IMR-90 (cell line): ENCODE measurements at regions not wholly inside any gene's neighbourhood (a gene's known extent, or its start where the extent isn't known, plus 50 kb on each side); places are given as distances from the start of the nearest gene placed in this dataset.

ENCODE experiments used
- ATAC-seq: fragments of 200-7000 bp; cut with Tn5 transposase; 2 replicates; pipeline ENCODE4 v1.9.1; 2020; ENCODE audit warnings: low read depth, mild to moderate bottlenecking, moderate library complexity
- BruUV-seq: library from RNA; stranded (reverse); fragments of 400-500 nt; replicated peaks from 2 replicates; lab custom pipeline; 2021; lab: Mats Ljungman, UMichigan
- CTCF ChIA-PET: fragments of 300-600 bp; formaldehyde crosslinking; extraction: SDS; loops from one replicate; lab custom pipeline; 2021; ENCODE audit warnings: antibody characterized with exemption; lab: Yijun Ruan, JAX
- POLR2A ChIA-PET: fragments of 300-600 bp; sonication (Branson Sonifier 250); formaldehyde crosslinking; loops from one replicate; lab custom pipeline; 2022; ENCODE audit warnings: antibody characterized with exemption; ENCODE audit not compliant: unreplicated experiment; lab: Charles Lee
- DNase-seq: peaks from one replicate; pipeline ENCODE4 v3.0.0; 2013
- H2AFZ ChIP-seq: replicated peaks from 2 replicates; pipeline ENCODE3; 2013; ENCODE audit warnings: low read length, mild to moderate bottlenecking; ENCODE audit not compliant: poor library complexity
- H2AK5ac ChIP-seq: 2 replicates; pipeline ENCODE4 v1.6.1; 2013; ENCODE audit warnings: low read depth, low read length, inconsistent platforms
- H2AK9ac ChIP-seq: replicated peaks from 2 replicates; pipeline ENCODE3; 2013; ENCODE audit warnings: mild to moderate bottlenecking, low read depth, low read length, moderate library complexity; ENCODE audit not compliant: poor library complexity
- H2BK120ac ChIP-seq: 2 replicates; pipeline ENCODE4 v1.6.1; 2013; ENCODE audit warnings: low read depth, low read length, inconsistent platforms
- H2BK15ac ChIP-seq: 3 replicates; pipeline ENCODE4 v1.6.1; 2013; ENCODE audit warnings: low read depth, low read length, inconsistent platforms
- H2BK20ac ChIP-seq: 2 replicates; pipeline ENCODE4 v1.6.1; 2013; ENCODE audit warnings: low read depth, mild to moderate bottlenecking, inconsistent platforms, low read length, moderate library complexity
- H2BK5ac ChIP-seq: 2 replicates; pipeline ENCODE4 v1.6.1; 2013; ENCODE audit warnings: mild to moderate bottlenecking, low read depth, low read length, inconsistent platforms; ENCODE audit not compliant: poor library complexity, severe bottlenecking
- H3K14ac ChIP-seq: replicated peaks from 2 replicates; pipeline ENCODE4 v1.6.1; 2013; ENCODE audit warnings: low read depth, low read length, inconsistent platforms
- H3K18ac ChIP-seq: 2 replicates; pipeline ENCODE4 v1.6.1; 2013; ENCODE audit warnings: low read depth, low read length, control low read depth
- H3K23ac ChIP-seq: 2 replicates; pipeline ENCODE4 v1.6.1; 2013; ENCODE audit warnings: low read depth, low read length, inconsistent platforms
- H3K27ac ChIP-seq: 2 replicates; pipeline ENCODE4 v1.5.1; 2013; ENCODE audit warnings: mild to moderate bottlenecking, control low read depth, low read length; ENCODE audit not compliant: insufficient read depth
- H3K27me3 ChIP-seq: 2 replicates; pipeline ENCODE4 v1.6.1; 2013; ENCODE audit warnings: low read length; ENCODE audit not compliant: control insufficient read depth, insufficient read depth
- H3K36me3 ChIP-seq: 2 replicates; pipeline ENCODE4 v1.6.1; 2013; ENCODE audit warnings: low read length, mixed read lengths; ENCODE audit not compliant: control insufficient read depth, insufficient read depth
- H3K4ac ChIP-seq: 2 replicates; pipeline ENCODE4 v1.6.1; 2013; ENCODE audit warnings: low read depth, low read length, inconsistent platforms
- H3K4me1 ChIP-seq: 2 replicates; pipeline ENCODE4 v1.6.1; 2013; ENCODE audit warnings: low read length, mixed read lengths; ENCODE audit not compliant: control insufficient read depth, insufficient read depth
- H3K4me2 ChIP-seq: 2 replicates; pipeline ENCODE4 v1.6.1; 2013; ENCODE audit warnings: low read depth, mild to moderate bottlenecking, control low read depth, low read length, moderate library complexity
- H3K4me3 ChIP-seq: 2 replicates; pipeline ENCODE4 v1.5.1; 2013; ENCODE audit warnings: low read depth, mild to moderate bottlenecking, control low read depth, low read length, moderate library complexity; ENCODE audit not compliant: insufficient read depth
- H3K56ac ChIP-seq: 2 replicates; pipeline ENCODE4 v1.6.1; 2013; ENCODE audit warnings: low read length, inconsistent platforms; ENCODE audit not compliant: insufficient read depth; ENCODE audit errors: extremely low read depth
- H3K79me1 ChIP-seq, 2 experiments: 2 replicates each; pipeline ENCODE4 v1.6.1; 2013; ENCODE audit warnings: low read length in 2 of 2, inconsistent platforms in 1 of 2, low read depth in 1 of 2
- H3K9ac ChIP-seq: 2 replicates; pipeline ENCODE4 v1.6.1; 2013; ENCODE audit warnings: low read depth, low read length, control low read depth
- H3K9me1 ChIP-seq: 2 replicates; pipeline ENCODE4 v1.6.1; 2013; ENCODE audit warnings: low read length, inconsistent platforms; ENCODE audit not compliant: insufficient read depth
- H3K9me3 ChIP-seq: 2 replicates; pipeline ENCODE4 v1.6.1; 2013; ENCODE audit warnings: low read length; ENCODE audit not compliant: control insufficient read depth, insufficient read depth
- H4K20me1 ChIP-seq: 2 replicates; pipeline ENCODE4 v1.6.1; 2013; ENCODE audit warnings: low read length, inconsistent platforms; ENCODE audit not compliant: insufficient read depth
- H4K5ac ChIP-seq: 2 replicates; pipeline ENCODE4 v1.6.1; 2013; ENCODE audit warnings: mild to moderate bottlenecking, low read depth, low read length, control low read depth
- H4K8ac ChIP-seq, 2 experiments: 2 replicates each; pipeline ENCODE4 v1.6.1; 2013; ENCODE audit warnings: low read depth in 2 of 2, low read length in 2 of 2, control low read depth in 1 of 2, inconsistent platforms in 1 of 2
- H4K91ac ChIP-seq: 2 replicates; pipeline ENCODE4 v1.6.1; 2013; ENCODE audit warnings: low read depth, low read length, inconsistent platforms; ENCODE audit not compliant: insufficient read depth
- MAFK ChIP-seq: IDR thresholded peaks from 2 replicates; pipeline ENCODE4 v1.6.1; 2012; ENCODE audit warnings: low read depth, low read length, improper control_type of control experiment
- MXI1 ChIP-seq: IDR thresholded peaks from 2 replicates; pipeline ENCODE4 v1.6.1; 2012; ENCODE audit warnings: low read depth, mild to moderate bottlenecking, low read length, moderate library complexity, borderline replicate concordance
- NFE2L2 ChIP-seq: fragments of 150-350 bp; IDR thresholded peaks from 2 replicates; pipeline ENCODE4 v1.6.1; 2016; ENCODE audit warnings: low read depth, mild to moderate bottlenecking, low read length
- POLR2A ChIP-seq: IDR thresholded peaks from 2 replicates; pipeline ENCODE4 v1.6.1; 2012; ENCODE audit warnings: mild to moderate bottlenecking, low read depth, low read length
- RAD21 ChIP-seq: IDR thresholded peaks from 2 replicates; pipeline ENCODE4 v1.6.1; 2012; ENCODE audit warnings: low read length, improper control_type of control experiment
- RFX5 ChIP-seq: IDR thresholded peaks from 2 replicates; pipeline ENCODE4 v1.8.0; 2012; ENCODE audit warnings: low read depth, mild to moderate bottlenecking, low read length, moderate library complexity
- WGBS, 2 experiments: methylation state at CpG; one replicate each; pipeline versions ENCODE4 v1.1.5 to v1.1.7; 2013; ENCODE audit warnings: missing lambda C conversion rate in 2 of 2; ENCODE audit not compliant: insufficient read length in 1 of 2; ENCODE audit errors: extremely low coverage in 2 of 2; 5-methylcytosine and 5-hydroxymethylcytosine counted together
- dilution Hi-C: fragments of 300-500 bp; cut with HindIII; formaldehyde crosslinking; loops from one replicate; pipeline ENCODE4 v1.14.3; 2018; ENCODE audit warnings: low sequenced_read_pairs; ENCODE audit not compliant: unreplicated experiment
- in situ Hi-C: fragments of 300-500 bp; cut with MboI; formaldehyde crosslinking; loops from 3 replicates; pipeline ENCODE4 v1.14.3; 2019; ENCODE audit warnings: low sequenced_read_pairs, inconsistent platforms, mixed read lengths
- intact Hi-C: fragments of 100-400 bp; cut with micrococcal nuclease; formaldehyde crosslinking; loops from 2 replicates; pipeline ENCODE4 v1.10.0; 2022
- TF ChIP-seq, protein P1 (sequence below): conservative IDR thresholded peaks from 2 replicates; pipeline ENCODE4 v1.5.1; 2012; ENCODE audit warnings: mild to moderate bottlenecking, low read depth, low read length, improper control_type of control experiment

- Histone ChIP-seq H2AFZ (no peak overlapping the region), H3K9ac (no peak overlapping the region), H4K8ac (no peak overlapping the region), H2BK20ac (no peak overlapping the region), H3K4me1 (peaks cover 3% of the 10 kb centered on the region), H3K18ac (no peak overlapping the region), H3K4me3 (no peak overlapping the region), H3K79me1 (no peaks in the 10 kb centered on the region), H3K27me3 (no peaks in the 10 kb centered on the region; the same call in 1 of the 2 replicates), H3K9me3 (no peaks in the 10 kb centered on the region), H2BK120ac (no peak overlapping the region), H2AK5ac (no peak overlapping the region), H3K27ac (no peak overlapping the region), H2BK15ac (no peak overlapping the region; the same call in 2 of the 3 replicates), H4K91ac (no peak overlapping the region), H2BK5ac (no peak overlapping the region), H3K36me3 (no peaks in the 10 kb centered on the region), H3K9me1 (no peaks in the 10 kb centered on the region), H2AK9ac (no peak overlapping the region), H3K4me2 (no peak overlapping the region), H3K56ac (no peak overlapping the region), H3K4ac (no peak overlapping the region), H3K23ac (no peak overlapping the region), H3K14ac (no peak overlapping the region), H4K20me1 (no peaks in the 10 kb centered on the region), H4K5ac (no peak overlapping the region)
- TF ChIP-seq RFX5: no peak
- TF ChIP-seq NFE2L2: no peak
- TF ChIP-seq RAD21: no peak
- no peak for TF ChIP-seq MAFK
- TF ChIP-seq MXI1: no peak
- no peak for TF ChIP-seq POLR2A
- TF ChIP-seq, protein P1, sequence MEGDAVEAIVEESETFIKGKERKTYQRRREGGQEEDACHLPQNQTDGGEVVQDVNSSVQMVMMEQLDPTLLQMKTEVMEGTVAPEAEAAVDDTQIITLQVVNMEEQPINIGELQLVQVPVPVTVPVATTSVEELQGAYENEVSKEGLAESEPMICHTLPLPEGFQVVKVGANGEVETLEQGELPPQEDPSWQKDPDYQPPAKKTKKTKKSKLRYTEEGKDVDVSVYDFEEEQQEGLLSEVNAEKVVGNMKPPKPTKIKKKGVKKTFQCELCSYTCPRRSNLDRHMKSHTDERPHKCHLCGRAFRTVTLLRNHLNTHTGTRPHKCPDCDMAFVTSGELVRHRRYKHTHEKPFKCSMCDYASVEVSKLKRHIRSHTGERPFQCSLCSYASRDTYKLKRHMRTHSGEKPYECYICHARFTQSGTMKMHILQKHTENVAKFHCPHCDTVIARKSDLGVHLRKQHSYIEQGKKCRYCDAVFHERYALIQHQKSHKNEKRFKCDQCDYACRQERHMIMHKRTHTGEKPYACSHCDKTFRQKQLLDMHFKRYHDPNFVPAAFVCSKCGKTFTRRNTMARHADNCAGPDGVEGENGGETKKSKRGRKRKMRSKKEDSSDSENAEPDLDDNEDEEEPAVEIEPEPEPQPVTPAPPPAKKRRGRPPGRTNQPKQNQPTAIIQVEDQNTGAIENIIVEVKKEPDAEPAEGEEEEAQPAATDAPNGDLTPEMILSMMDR: no peak
- BruUV-seq: no TSS peak
- ChIA-PET POLR2A (no interaction called here), CTCF (no interaction called here)
- dilution Hi-C loops (no loop called here), intact Hi-C loops (no loop called here), in situ Hi-C loops (no loop called here)
- no peak for DNase-seq
- WGBS, 2 experiments: no CpG with 5 or more reads among the region's 2 CpGs
- ATAC-seq: no peak
Observed at GRCh38 chr20:6384956-6385486, 262.2 kb upstream of the FERMT1 start.
